GM21390 (cell line): ENCODE measurements at regions not wholly inside any gene's neighbourhood (a gene's known extent, or its start where the extent isn't known, plus 50 kb on each side); places are given as distances from the start of the nearest gene placed in this dataset.
A peak's percentile ranks its signal among the peaks of the same experiment; 100 is the strongest.
"Not testable (repeated sequence)": the region's sequence is repeated elsewhere in the genome, so short reads cannot be mapped to it uniquely, and the experiment has no call there.

Source experiments
- ATAC-seq: cut with Tn5 transposase; IDR thresholded peaks from one replicate; pipeline ENCODE4 v1.9.1; 2021; ENCODE audit not compliant: unreplicated experiment

GRCh38 chr2:131671841-131672470 lies 144.3 kb downstream of the CCDC74A start:
- ATAC-seq, result not testable (repeated sequence)

GRCh38 chr2:131672471-131673399 lies 145.0 kb downstream of the CCDC74A start:
- ATAC-seq, result peak; percentile 82

GRCh38 chr2:131673400-131674173 lies 145.9 kb downstream of the CCDC74A start:
- peak; percentile 96 for ATAC-seq

GRCh38 chr2:131674174-131674507 lies 146.5 kb downstream of the CCDC74A start:
- no peak for ATAC-seq

GRCh38 chr2:131681611-131682121 lies 154.0 kb downstream of the CCDC74A start:
- peak; percentile 12 for ATAC-seq

GRCh38 chr2:131682122-131682944 lies 154.6 kb downstream of the CCDC74A start:
- peak; percentile 99 for ATAC-seq

- ATAC-seq, result peak; percentile 42
Observed at GRCh38 chr2:131682945-131683330, 155.2 kb downstream of the CCDC74A start.

GRCh38 chr2:131684631-131685316 lies 157.1 kb downstream of the CCDC74A start:
- ATAC-seq, result not testable (repeated sequence)

- ATAC-seq, result not testable (repeated sequence)
Observed at GRCh38 chr2:131686164-131686893, 158.6 kb downstream of the CCDC74A start.

- not testable (repeated sequence) for ATAC-seq
Observed at GRCh38 chr2:131686894-131687238, 159.2 kb downstream of the CCDC74A start.

- ATAC-seq, result not testable (repeated sequence)
Observed at GRCh38 chr2:131689066-131689465, 161.4 kb downstream of the CCDC74A start.

- not testable (repeated sequence) for ATAC-seq
Observed at GRCh38 chr2:131711268-131711667, 183.6 kb downstream of the CCDC74A start.

GRCh38 chr2:131717907-131718306 lies 190.2 kb downstream of the CCDC74A start:
- ATAC-seq, result not testable (repeated sequence)

- ATAC-seq, result not testable (repeated sequence)
Observed at GRCh38 chr2:131721163-131721562, 193.5 kb downstream of the CCDC74A start.

- ATAC-seq, result not testable (repeated sequence)
Observed at GRCh38 chr2:131722256-131722655, 194.6 kb downstream of the CCDC74A start.

GRCh38 chr2:131724019-131724418 lies 196.3 kb downstream of the CCDC74A start:
- ATAC-seq, result no peak

- ATAC-seq, result not testable (repeated sequence)
Observed at GRCh38 chr2:131728451-131728850, 200.8 kb downstream of the CCDC74A start.

- ATAC-seq, result not testable (repeated sequence)
Observed at GRCh38 chr2:131733530-131733929, 205.8 kb downstream of the CCDC74A start.

- ATAC-seq, result peak; percentile 80
Observed at GRCh38 chr2:131736406-131736805, 208.7 kb downstream of the CCDC74A start.
